GM18909 (cell line): ENCODE measurements at regions not wholly inside any gene's neighbourhood (a gene's known extent, or its start where the extent isn't known, plus 50 kb on each side); places are given as distances from the start of the nearest gene placed in this dataset.

ENCODE experiments used
- ATAC-seq: cut with Tn5 transposase; IDR thresholded peaks from one replicate; pipeline ENCODE4 v1.9.1; 2021; ENCODE audit warnings: mild to moderate bottlenecking; ENCODE audit not compliant: unreplicated experiment, poor library complexity

- no peak for ATAC-seq
Measured at GRCh38 chr3:74564560-74564959, 49.9 kb downstream of the CNTN3 start.

DNA sequence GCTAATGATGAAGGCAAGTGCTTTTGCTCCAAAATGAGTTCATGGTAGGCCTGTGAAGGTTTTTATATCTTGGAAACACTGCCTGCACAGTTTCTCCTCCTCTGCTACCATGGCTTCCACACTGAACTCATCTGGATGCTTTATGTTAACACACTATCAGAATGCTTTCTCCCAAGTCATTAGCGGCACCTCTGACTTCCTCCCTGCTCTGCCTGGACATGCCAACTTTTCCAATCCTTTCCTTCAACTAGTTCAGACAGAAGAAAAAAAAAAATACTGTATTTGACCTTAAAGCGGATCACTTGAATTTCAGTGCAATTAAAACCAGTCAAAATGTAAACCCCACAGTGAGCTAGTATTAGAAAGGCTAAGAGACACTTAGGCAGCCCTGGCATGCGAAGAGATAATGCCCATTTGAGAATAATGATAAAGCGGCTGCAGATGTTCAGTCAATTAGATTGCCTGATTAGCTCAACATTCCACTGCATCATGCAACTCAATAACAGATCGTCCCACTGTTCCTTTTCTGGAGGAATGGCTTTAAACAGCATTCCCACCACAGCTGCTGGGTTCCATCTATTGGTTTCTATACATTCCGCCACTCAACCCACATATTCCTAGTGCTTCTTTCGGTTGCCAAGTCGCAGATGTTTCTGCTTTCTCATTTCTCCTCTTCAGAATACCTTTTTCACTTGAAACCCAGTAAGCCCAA is 51.7 kb downstream of the CNTN3 start:
- no peak for ATAC-seq

DNA sequence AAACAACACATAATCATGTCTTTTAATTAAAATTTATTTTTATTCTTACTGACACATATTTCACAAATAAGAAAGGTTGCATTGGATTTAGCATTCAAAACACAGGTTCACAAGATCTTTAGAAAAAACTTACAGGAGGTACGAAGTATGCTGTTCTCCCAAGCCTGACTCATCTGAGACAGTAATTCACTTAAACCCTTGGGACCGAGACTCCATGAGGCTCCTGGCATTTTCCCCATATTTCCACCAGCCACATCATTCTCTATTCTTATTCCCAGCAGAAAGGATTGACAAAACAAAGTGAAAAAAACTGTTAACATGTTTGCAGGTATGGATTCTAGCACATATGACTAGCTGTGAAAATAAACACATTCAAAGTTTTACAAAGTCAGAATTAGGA is 52.6 kb downstream of the CNTN3 start:
- no peak for ATAC-seq

GRCh38 chr3:74559261-74559660 is 55.2 kb downstream of the CNTN3 start:
- no peak for ATAC-seq

DNA sequence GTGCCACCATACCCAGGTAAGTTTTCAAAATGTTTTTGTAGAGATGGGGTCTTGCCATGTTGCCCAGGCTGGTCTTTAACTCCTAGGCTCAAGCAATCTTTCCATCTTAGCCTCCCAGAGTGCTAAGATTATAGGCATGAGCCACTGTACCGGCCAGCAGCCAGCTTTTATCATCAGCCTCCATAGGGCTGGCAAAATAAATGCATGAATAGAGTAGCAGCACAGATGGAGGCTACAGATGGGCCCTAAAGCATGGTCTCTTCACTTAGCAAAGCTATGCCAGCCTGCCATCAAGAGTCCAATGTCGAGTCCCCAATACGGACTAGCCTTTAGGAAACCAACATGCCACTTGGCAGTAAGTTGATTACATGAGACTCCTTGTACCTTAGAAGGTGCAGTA is 63.8 kb downstream of the CNTN3 start:
- ATAC-seq = no peak

DNA sequence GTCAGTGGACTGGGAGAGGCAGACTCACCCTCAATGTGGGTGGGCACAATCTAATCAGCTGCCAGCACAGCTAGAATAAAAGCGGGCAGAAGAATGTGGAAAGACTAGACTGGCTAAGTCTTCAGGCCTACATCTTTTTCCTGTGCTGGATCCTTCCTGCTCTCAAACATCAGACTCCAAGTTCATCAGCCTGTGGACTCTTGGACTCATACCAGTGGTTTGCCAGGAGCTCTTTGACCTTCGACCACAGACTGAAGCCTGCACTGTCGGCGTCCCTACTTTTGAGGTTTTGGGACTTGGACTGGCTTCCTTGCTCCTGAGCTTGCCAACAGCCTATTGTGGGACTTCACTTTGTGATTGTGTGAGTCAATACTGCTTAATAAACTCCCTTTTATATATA is 68.0 kb downstream of the CNTN3 start:
- no peak for ATAC-seq

- no peak for ATAC-seq
Measured at GRCh38 chr3:74542441-74542840, 72.0 kb downstream of the CNTN3 start.

GRCh38 chr3:74539876-74540275 is 74.6 kb downstream of the CNTN3 start:
- no peak for ATAC-seq

DNA sequence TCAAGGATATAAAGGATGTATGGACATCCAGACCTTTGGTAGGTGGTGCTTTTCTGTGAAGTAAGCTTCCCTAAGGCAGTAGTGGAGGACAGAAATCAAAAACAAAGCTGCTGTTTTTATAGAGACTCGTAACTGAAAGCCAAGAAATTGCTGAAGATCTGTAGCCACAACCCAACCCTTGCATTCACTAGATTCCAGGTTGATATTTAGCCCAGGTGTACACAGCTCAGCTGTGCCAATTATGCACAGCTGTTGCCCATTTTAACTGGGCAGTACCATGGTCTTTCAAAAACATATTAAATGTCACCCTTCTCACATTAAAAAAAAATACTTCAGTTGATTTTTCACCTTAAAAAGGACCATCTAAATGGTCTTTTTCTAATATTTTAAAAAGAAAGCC is 75.8 kb downstream of the CNTN3 start:
- ATAC-seq = no peak

DNA sequence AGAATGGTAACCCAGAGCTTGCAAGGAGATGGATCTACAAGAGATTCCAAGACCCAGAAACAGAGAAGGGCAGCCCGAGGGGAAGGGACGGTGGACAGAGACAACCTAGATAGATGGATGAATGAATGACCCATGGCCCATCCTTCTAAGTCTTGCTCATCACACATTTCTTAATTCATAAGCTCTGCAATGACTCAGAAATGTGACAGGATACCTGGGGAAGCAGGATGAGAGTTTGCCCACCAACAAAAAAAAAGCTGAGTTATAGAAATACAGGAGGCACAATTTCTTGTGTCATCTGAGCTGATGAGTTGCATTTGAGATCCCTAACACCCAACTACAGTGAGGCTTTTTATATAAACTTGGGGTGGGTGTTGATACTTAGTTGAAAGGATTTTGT is 76.6 kb downstream of the CNTN3 start:
- no peak for ATAC-seq

- ATAC-seq = no peak
Measured at GRCh38 chr3:74537164-74537563, 77.3 kb downstream of the CNTN3 start.

DNA sequence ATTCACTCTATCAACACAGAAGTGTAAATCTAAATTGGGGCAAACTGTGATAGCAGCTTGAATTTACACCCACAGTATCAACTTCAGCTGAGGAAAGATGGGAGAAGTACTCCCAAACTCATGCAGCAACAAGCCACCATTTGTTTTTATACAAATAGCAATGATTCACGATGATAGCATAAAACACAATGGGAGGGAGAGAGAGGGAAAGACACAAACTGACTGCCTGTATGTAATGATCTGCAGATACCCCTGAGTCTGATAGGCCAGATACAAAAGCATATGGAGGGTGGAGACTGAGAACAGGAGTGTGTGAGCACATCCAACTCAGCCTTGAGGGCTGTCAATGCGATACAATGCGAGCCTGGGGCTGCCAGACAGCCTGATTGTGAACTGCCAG is 79.2 kb downstream of the CNTN3 start:
- ATAC-seq = no peak

DNA sequence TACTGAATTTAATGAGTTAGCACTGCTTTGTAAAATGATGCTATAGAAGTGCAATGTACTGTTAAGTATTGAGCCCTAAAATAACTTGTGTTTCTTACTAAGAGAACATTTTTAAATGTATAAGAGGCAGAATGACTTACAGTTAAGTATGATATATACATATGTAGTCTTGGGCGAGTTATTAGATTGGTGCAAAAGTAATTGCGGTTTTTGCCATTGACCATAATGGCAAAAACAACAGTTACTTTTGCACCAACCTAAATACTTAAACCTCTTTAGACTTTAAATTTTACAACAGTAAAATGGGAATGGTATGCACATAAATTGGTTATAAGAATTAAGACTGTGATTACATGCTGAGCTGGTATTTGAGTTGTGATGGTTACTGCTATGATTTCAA is 79.8 kb downstream of the CNTN3 start:
- no peak for ATAC-seq

- no peak for ATAC-seq
Measured at GRCh38 chr3:74532446-74532845, 82.0 kb downstream of the CNTN3 start.

DNA sequence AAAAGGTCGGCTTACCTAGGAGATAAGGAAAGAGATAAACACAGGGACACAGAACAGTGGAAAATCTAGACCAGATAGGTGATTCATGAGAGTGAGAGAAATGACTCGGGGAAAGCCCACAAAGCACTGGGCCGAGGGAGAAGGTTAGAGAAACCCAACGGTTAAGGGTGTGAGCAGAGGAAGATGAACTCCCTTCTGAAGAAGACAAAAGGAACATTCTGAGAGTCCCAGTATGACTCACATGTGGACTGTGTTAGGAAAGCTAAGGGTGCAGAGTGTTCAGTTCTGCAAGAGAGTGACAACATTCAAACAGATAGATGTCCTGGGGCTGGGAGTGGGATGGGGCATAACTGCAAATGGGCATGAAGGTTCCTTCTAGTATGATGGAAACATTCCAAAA is 83.0 kb downstream of the CNTN3 start:
- ATAC-seq = no peak

GRCh38 chr3:74529145-74529544 is 85.3 kb downstream of the CNTN3 start:
- ATAC-seq = no peak

GRCh38 chr3:74527566-74527965 is 86.9 kb downstream of the CNTN3 start:
- no peak for ATAC-seq

GRCh38 chr3:74523811-74524210 is 90.6 kb downstream of the CNTN3 start:
- no peak for ATAC-seq

DNA sequence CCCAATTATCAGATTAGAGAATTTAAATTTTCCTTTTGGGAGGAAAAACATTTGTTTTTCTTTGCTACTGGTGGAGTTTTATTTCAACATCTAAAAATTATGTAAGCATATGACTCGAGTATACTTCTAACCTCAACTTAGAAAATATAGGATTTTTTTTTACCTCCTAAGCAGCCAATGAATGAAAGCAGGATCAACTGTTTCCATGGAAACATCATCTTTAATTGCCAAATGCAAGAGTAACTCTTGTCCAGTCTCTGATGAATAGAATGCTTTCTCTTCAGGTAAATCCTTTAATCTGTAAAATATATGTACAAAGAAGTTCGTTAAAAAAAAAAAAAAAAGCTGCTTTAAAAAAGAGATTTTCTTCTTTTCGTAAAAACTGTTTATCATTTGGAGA is 93.6 kb downstream of the CNTN3 start:
- ATAC-seq = no peak

DNA sequence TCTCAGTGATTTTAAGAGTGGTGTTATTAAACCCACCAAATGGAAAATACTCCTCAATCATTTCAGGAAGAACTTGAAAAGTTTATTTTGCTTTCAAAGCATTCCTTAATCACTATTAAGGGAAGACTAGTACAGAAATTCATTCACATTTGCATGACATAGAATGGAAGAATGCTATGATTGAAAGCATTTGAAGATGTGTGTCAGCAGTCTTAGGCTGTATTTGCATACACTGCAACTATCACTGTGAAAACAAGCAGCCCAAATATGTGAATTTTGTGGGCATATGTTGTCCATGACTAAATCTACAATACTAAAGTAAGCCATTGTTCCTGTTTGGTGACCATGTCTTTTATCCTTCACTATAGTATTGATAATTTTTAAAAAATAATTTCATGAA is 95.8 kb downstream of the CNTN3 start:
- ATAC-seq = no peak

DNA sequence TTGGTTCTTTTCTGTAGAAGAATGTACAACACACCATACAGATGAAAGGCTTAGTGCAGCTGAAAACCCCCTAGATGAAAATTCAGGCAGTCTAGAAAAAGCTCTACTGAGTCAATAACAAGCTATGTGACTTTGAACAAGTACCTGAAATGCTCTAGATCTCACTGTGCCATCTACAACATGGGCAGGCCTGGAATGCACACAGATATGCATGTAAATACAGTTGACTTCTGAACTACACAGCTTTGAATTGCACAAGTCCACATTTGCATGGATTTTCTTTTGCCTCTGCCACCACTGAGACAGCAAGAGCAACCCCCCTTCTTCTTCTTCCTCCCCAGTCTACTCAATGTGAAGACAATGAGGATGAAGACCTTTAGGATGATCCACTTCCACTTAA is 98.4 kb downstream of the CNTN3 start:
- no peak for ATAC-seq

GRCh38 chr3:74515451-74515850 is 99.0 kb downstream of the CNTN3 start:
- ATAC-seq = no peak

DNA sequence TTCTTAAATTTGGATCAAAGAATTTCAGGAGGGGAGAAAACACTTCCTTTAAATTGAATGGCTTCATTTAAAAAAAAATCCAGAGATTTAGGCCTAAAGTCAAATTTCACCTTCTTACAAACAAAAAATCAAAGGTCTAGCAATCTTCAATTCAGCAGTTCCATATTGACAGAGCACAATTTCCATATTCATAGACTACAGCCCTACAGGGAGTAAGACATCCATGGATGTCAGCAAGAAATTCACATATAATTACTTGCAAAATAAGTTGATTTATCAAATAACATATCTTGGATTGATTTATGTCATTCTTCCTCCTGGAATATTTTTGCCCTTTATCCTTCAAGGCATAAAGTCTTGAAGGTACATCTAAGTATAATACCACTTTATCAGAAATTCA is 103.4 kb downstream of the CNTN3 start:
- ATAC-seq = no peak
